ENCODE measurements at regions not wholly inside any gene's neighbourhood (a gene's known extent, or its start where the extent isn't known, plus 50 kb on each side); places are given as distances from the start of the nearest gene placed in this dataset.

- no peak for TF ChIP-seq HSF1 (IDR thresholded peaks at IDR 0.05; ENCODE audit: low read depth, low read length)
- no peak for TF ChIP-seq BCLAF1 (IDR thresholded peaks at IDR 0.05)
- no peak for TF ChIP-seq FOXM1 (IDR thresholded peaks at IDR 0.05; ENCODE audit: low read depth, low read length)
- TF ChIP-seq NFYB (IDR thresholded peaks at IDR 0.05; ENCODE audit: insufficient read depth, low read depth, low read length): no peak
- TF ChIP-seq BRCA1 (IDR thresholded peaks at IDR 0.05; ENCODE audit: low read depth, low read length): no peak
- TF ChIP-seq E4F1 (IDR thresholded peaks at IDR 0.05; ENCODE audit: borderline replicate concordance, partially characterized antibody): no peak
- no peak for TF ChIP-seq NKRF (conservative IDR thresholded peaks at IDR 0.05)
- no peak for TF ChIP-seq PBX3 (IDR thresholded peaks at IDR 0.05; ENCODE audit: insufficient replicate concordance, low read depth, low read length)
- TF ChIP-seq ZNF207 (IDR thresholded peaks at IDR 0.05; ENCODE audit: borderline replicate concordance): no peak
- TF ChIP-seq CREB1 (IDR thresholded peaks at IDR 0.05; ENCODE audit: low read depth): no peak
- no peak for TF ChIP-seq MYB (IDR thresholded peaks at IDR 0.05; ENCODE audit: borderline replicate concordance, low read depth, low read length)
- TF ChIP-seq MXI1 (IDR thresholded peaks at IDR 0.05; ENCODE audit: low read depth, low read length): no peak
- no peak for TF ChIP-seq SREBF2 (IDR thresholded peaks at IDR 0.05; ENCODE audit: low read length)
- no peak for TF ChIP-seq BHLHE40 (IDR thresholded peaks at IDR 0.05; ENCODE audit: borderline replicate concordance in 1 of 2, low read depth in 2 of 2, low read length in 1 of 2)
- no peak for TF ChIP-seq MEF2A (IDR thresholded peaks at IDR 0.05; ENCODE audit: insufficient read depth, low read depth, low read length)
Measured at GRCh38 chr4:162274354-162274753, 110.6 kb upstream of the FSTL5 start (continued).

Data from GM12878 (cell line).